ENCODE measurements at regions not wholly inside any gene's neighbourhood (a gene's known extent, or its start where the extent isn't known, plus 50 kb on each side); places are given as distances from the start of the nearest gene placed in this dataset.
"Not testable (repeated sequence)": the region's sequence is repeated elsewhere in the genome, so short reads cannot be mapped to it uniquely, and the experiment has no call there.

- no peak for ATAC-seq (ENCODE audit: low read depth)
- Mint-ChIP-seq H3K9me3 (peaks cover 2% of the 10 kb centered on the region), H3K36me3 (no peaks in the 10 kb centered on the region), H3K27ac (no peak overlapping the region), H3K4me1 (no peaks in the 10 kb centered on the region), H3K4me3 (no peak overlapping the region), H3K27me3 (no peaks in the 10 kb centered on the region)
- no peak for DNase-seq (ENCODE audit: low spot score in 2 of 2)
Observed at GRCh38 chr13:62829486-62829885, 1413.8 kb upstream of the PCDH20 start.

DNA sequence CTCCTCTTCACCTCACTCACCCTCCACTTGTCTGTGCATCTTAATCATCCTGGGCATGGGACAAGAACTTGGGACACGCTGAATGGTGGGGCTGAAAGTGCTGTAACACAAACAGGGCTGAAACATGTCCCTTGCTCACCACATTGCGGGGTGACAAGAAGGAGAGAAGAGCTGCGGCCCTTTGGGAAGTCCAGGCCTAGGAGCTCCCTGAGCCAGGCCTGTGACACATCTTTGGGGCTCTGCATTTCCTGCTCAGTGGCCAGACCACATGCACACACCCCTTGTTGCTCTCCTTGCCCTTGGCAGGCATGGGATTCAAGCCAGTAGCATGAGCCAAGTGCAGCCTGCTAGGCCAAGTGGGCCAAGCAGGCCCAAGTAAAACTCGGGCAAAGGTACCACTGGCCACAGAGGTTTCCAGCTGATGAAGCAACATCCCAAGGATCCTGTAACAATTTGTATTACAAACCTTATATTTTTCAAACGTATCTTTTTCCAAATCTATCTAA, 1384.3 kb upstream of the PCDH20 start:
- no peaks in the 10 kb centered on the region for H3K4me1 Mint-ChIP-seq
- peaks cover 2% of the 10 kb centered on the region for H3K9me3 Mint-ChIP-seq
- no peak overlapping the region for H3K27ac Mint-ChIP-seq
- H3K27me3 Mint-ChIP-seq, result no peaks in the 10 kb centered on the region
- H3K36me3 Mint-ChIP-seq, result no peaks in the 10 kb centered on the region
- ATAC-seq (ENCODE audit: low read depth) (no peak), DNase-seq (ENCODE audit: low spot score in 2 of 2) (no peak)
- H3K4me3 Mint-ChIP-seq, result no peak overlapping the region

DNA sequence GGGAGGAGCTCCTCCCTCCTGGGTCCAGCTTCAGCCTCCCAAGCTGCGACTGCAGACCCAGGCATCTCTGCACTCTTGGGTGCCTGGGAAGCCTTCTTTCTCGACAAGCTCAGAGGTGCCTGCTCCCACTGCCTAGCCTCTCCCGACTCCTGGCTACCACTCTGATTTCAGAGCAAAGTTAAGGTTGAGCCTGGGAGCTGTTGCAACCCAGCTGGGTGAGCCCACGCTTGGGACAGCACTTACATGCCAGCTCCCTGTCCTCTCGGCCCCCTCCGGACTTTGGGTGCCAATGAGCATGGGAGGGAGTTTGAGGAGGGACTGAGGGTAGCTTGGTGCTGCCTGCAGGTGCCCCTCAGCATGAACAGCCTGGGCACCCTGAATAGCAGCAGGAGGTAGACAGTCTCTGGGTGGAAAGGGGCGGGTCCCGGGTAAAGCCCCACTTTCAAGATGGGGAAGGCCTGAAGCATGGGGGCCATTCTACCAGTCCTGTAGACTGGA, 1383.4 kb upstream of the PCDH20 start:
- DNase-seq (ENCODE audit: low spot score in 2 of 2) (no peak), ATAC-seq (ENCODE audit: low read depth) (no peak)
- no peaks in the 10 kb centered on the region for H3K36me3 Mint-ChIP-seq
- no peak overlapping the region for H3K4me3 Mint-ChIP-seq
- peaks cover 2% of the 10 kb centered on the region for H3K9me3 Mint-ChIP-seq
- no peaks in the 10 kb centered on the region for H3K27me3 Mint-ChIP-seq
- no peak overlapping the region for H3K27ac Mint-ChIP-seq
- H3K4me1 Mint-ChIP-seq, result no peaks in the 10 kb centered on the region

GRCh38 chr13:62793850-62794249, 1378.2 kb upstream of the PCDH20 start:
- ATAC-seq (ENCODE audit: low read depth) (no peak), DNase-seq (ENCODE audit: low spot score in 2 of 2) (no peak)
- Mint-ChIP-seq H3K27me3 (no peaks in the 10 kb centered on the region), H3K4me1 (no peaks in the 10 kb centered on the region), H3K36me3 (no peaks in the 10 kb centered on the region), H3K27ac (no peak overlapping the region), H3K4me3 (no peak overlapping the region), H3K9me3 (peaks cover 3% of the 10 kb centered on the region)

DNA sequence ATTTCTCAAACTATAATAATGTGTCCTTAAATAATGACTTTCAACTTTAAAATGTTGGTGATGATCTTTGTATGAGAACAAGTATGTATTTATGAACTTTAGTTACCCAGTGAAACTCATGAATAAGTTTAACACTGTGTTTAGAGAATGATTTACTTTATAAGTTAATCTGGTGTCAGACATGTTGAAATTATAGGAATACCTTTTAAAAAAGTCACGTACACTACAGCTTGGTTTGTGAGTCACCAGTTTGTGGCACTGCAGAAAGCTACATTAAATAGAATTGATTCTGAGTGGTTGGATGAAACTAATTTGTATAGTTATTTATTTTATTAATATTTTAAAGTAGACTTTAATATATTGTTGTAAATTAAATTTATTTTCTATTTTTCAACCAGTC, 1366.2 kb upstream of the PCDH20 start:
- ATAC-seq (ENCODE audit: low read depth), result no peak
- H3K4me3 Mint-ChIP-seq, result no peak overlapping the region
- H3K36me3 Mint-ChIP-seq, result no peaks in the 10 kb centered on the region
- H3K27me3 Mint-ChIP-seq, result no peaks in the 10 kb centered on the region
- H3K27ac Mint-ChIP-seq, result no peak overlapping the region
- DNase-seq (ENCODE audit: low spot score in 2 of 2), result no peak
- H3K4me1 Mint-ChIP-seq, result no peaks in the 10 kb centered on the region
- peaks cover 5% of the 10 kb centered on the region for H3K9me3 Mint-ChIP-seq

DNA sequence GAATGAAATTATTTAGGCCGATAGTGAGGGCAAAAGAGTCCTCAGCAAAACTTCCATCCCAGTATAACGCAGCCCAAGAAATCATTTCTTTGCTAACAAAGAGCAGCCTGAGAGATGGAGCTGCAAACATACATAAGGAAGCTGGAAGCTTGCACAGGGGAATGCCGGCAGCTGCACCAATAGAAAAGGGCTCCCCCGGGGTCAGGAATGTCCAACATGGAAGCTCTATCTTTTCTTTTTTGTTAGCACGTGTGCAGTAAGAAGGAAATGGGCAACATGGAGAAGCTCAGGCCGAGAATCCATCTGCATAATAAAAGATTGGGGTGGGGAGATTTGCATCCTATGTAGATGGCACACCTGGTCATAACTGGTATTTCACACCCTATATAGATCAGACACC, 1363.5 kb upstream of the PCDH20 start:
- H3K27me3 Mint-ChIP-seq, result no peaks in the 10 kb centered on the region
- DNase-seq (ENCODE audit: low spot score in 2 of 2) (no peak), ATAC-seq (ENCODE audit: low read depth) (no peak)
- H3K9me3 Mint-ChIP-seq, result peaks cover 7% of the 10 kb centered on the region
- H3K36me3 Mint-ChIP-seq, result no peaks in the 10 kb centered on the region
- no peak overlapping the region for H3K27ac Mint-ChIP-seq
- H3K4me3 Mint-ChIP-seq, result no peak overlapping the region
- no peaks in the 10 kb centered on the region for H3K4me1 Mint-ChIP-seq

DNA sequence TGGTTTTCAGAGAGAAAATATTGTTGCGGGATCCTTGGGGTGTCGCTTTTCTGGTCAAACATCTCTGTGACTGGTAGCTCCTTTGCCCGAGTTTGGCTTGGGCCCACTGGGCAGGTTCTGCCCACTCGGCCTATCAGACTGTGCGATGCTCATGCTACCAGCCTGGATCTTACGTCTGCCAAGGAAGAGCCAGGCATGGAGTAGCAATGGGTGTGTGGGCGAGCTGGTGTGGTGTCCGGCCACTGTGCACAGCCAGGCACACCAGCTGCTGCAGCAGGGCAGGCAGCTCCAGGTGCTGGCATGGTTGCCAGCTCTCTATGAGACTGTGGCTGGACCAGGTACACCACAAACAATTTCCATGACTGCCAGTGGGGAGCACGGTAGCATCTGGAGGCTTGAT, 1351.8 kb upstream of the PCDH20 start:
- Mint-ChIP-seq H3K4me1 (no peaks in the 10 kb centered on the region), H3K36me3 (no peaks in the 10 kb centered on the region), H3K9me3 (peaks cover 6% of the 10 kb centered on the region), H3K27ac (no peak overlapping the region), H3K27me3 (no peaks in the 10 kb centered on the region), H3K4me3 (no peak overlapping the region)
- no peak for DNase-seq (ENCODE audit: low spot score in 2 of 2)
- no peak for ATAC-seq (ENCODE audit: low read depth)

DNA sequence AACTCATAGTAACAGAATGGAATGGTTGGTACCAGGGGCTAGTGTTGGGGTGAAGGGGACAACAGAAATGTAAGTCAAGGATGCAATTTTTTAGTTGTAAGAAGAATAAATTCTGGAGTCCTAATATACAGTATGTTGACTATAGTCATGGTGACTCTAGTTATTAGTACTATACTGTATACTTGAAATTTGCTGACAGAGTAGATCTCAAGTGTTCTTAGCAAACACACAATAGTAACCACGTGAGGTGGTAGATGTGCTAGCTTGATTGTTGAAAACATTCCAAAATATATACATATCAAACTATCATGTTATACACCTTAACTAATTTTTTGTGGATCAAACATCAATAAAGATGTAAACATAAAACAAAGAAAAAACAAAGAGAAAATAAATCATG, 1345.1 kb upstream of the PCDH20 start:
- Mint-ChIP-seq H3K36me3 (no peaks in the 10 kb centered on the region), H3K9me3 (peaks cover 9% of the 10 kb centered on the region), H3K27me3 (no peaks in the 10 kb centered on the region), H3K4me1 (no peaks in the 10 kb centered on the region), H3K4me3 (no peak overlapping the region), H3K27ac (no peak overlapping the region)
- DNase-seq (ENCODE audit: low spot score in 2 of 2) (no peak), ATAC-seq (ENCODE audit: low read depth) (no peak)

- Mint-ChIP-seq H3K27ac (no peak overlapping the region), H3K9me3 (peaks cover 6% of the 10 kb centered on the region), H3K4me1 (no peaks in the 10 kb centered on the region), H3K4me3 (no peak overlapping the region), H3K36me3 (no peaks in the 10 kb centered on the region), H3K27me3 (no peaks in the 10 kb centered on the region)
- ATAC-seq (ENCODE audit: low read depth), result no peak
- DNase-seq (ENCODE audit: low spot score in 2 of 2), result no peak
Observed at GRCh38 chr13:62747629-62748028, 1332.0 kb upstream of the PCDH20 start.

GRCh38 chr13:62747152-62747551, 1331.5 kb upstream of the PCDH20 start:
- Mint-ChIP-seq H3K4me1 (no peaks in the 10 kb centered on the region), H3K27ac (no peak overlapping the region), H3K9me3 (peaks cover 6% of the 10 kb centered on the region), H3K36me3 (no peaks in the 10 kb centered on the region), H3K27me3 (no peaks in the 10 kb centered on the region), H3K4me3 (no peak overlapping the region)
- no peak for DNase-seq (ENCODE audit: low spot score in 2 of 2)
- ATAC-seq (ENCODE audit: low read depth), result no peak

DNA sequence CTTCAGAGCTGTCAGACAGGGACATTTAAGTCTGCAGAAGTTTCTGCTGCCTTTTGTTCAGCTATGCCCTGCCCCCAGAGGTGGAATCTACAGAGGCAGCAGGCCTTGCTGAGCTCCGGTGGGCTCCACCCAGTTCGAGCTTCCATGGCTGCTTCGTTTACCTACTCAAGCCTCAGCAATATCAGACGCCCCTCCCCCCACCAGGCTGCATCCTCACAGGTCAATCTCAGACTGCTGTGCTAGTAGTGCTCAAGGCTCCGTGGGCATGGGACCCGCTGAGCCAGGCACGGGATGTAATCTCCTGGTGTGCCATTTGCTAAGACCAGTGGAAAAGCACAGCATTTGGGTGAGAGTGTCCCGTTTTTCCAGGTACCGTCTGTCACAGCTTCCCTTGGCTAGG, 1314.1 kb upstream of the PCDH20 start:
- H3K36me3 Mint-ChIP-seq; H3K4me3 Mint-ChIP-seq; H3K27me3 Mint-ChIP-seq; ATAC-seq (ENCODE audit: low read depth); H3K4me1 Mint-ChIP-seq; DNase-seq (ENCODE audit: low spot score in 2 of 2); H3K27ac Mint-ChIP-seq: not testable (repeated sequence)
- H3K9me3 Mint-ChIP-seq, result peaks cover 11% of the 10 kb centered on the region

- Mint-ChIP-seq H3K36me3 (no peaks in the 10 kb centered on the region), H3K4me3 (no peak overlapping the region), H3K27ac (no peak overlapping the region), H3K27me3 (no peaks in the 10 kb centered on the region), H3K9me3 (peaks cover 8% of the 10 kb centered on the region), H3K4me1 (no peaks in the 10 kb centered on the region)
- no peak for ATAC-seq (ENCODE audit: low read depth)
- no peak for DNase-seq (ENCODE audit: low spot score in 2 of 2)
Observed at GRCh38 chr13:62721893-62722292, 1306.2 kb upstream of the PCDH20 start.

- H3K4me3 Mint-ChIP-seq; H3K27me3 Mint-ChIP-seq; H3K27ac Mint-ChIP-seq; H3K36me3 Mint-ChIP-seq; ATAC-seq (ENCODE audit: low read depth); DNase-seq (ENCODE audit: low spot score in 2 of 2); H3K9me3 Mint-ChIP-seq; H3K4me1 Mint-ChIP-seq: not testable (repeated sequence)
Observed at GRCh38 chr13:62711948-62712347, 1296.3 kb upstream of the PCDH20 start.

GRCh38 chr13:62710787-62711186, 1295.1 kb upstream of the PCDH20 start:
- Mint-ChIP-seq H3K27me3 (no peaks in the 10 kb centered on the region), H3K27ac (no peak overlapping the region), H3K9me3 (peaks cover 3% of the 10 kb centered on the region), H3K36me3 (no peaks in the 10 kb centered on the region), H3K4me3 (no peak overlapping the region), H3K4me1 (no peaks in the 10 kb centered on the region)
- DNase-seq (ENCODE audit: low spot score in 2 of 2) (no peak), ATAC-seq (ENCODE audit: low read depth) (no peak)

- Mint-ChIP-seq H3K36me3 (no peaks in the 10 kb centered on the region), H3K27ac (no peak overlapping the region), H3K9me3 (peaks cover 2% of the 10 kb centered on the region), H3K4me3 (no peak overlapping the region), H3K4me1 (no peaks in the 10 kb centered on the region), H3K27me3 (no peaks in the 10 kb centered on the region)
- no peak for DNase-seq (ENCODE audit: low spot score in 2 of 2)
- ATAC-seq (ENCODE audit: low read depth), result no peak
Observed at GRCh38 chr13:62706048-62706447, 1290.4 kb upstream of the PCDH20 start.

All from memory B cell (primary cell).